ENCODE measurements at regions not wholly inside any gene's neighbourhood (a gene's known extent, or its start where the extent isn't known, plus 50 kb on each side); places are given as distances from the start of the nearest gene placed in this dataset.

DNA sequence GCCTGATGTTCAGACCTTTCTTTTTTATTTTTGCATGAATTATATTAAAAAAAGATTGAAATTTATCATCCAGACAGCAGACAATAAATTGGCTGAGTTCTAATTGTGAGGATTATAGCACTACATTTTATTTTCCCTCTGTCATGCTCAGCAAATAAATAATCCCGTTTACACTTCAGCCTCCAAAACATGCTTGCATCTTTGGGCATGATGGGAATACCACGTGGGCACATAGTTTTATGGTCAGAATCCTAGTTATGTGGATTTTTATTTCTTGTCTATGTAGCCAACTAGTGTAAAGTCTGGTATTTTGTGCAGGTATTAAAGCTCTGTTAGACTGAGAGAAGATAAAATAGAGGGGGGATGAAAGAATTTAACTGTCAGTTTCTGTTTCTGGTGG is 276.9 kb upstream of the E2F7 start:
- TF ChIP-seq CTCF (IDR thresholded peaks at IDR 0.05; ENCODE audit: low read depth, low read length) = no peak
- DNase-seq (ENCODE audit: low read depth in 2 of 2) = no peak
- no peak overlapping the region for H3K4me3 ChIP-seq (replicated peaks in 1 of 2; ENCODE audit: low read depth in 2 of 2, low read length in 2 of 2)

GRCh38 chr12:77339610-77340009 is 274.2 kb upstream of the E2F7 start:
- DNase-seq (ENCODE audit: low read depth in 2 of 2) = peak in 1 of 2 donors; percentile 54
- TF ChIP-seq CTCF (IDR thresholded peaks at IDR 0.05; ENCODE audit: low read depth, low read length) = no peak
- no peak overlapping the region for H3K4me3 ChIP-seq (replicated peaks in 1 of 2; ENCODE audit: low read depth in 2 of 2, low read length in 2 of 2)

DNA sequence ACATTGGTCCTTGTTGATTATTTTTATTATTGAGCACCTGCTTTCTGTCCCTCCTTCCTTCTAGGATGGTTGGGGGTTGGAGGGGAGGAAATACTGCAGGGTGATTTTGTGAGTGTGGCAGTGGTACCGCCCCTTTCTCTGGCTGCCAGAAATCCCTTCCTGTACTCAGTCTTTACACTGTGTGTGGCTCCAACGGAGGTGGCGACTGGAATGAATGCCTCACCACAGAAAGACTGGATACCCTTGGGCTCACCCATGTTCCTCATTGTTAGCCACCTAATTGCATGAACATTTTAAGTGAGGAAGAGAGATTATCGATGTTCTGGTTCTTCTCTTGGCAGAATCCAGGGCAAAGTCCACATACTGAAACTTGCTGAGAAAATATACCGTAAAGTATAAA is 272.0 kb upstream of the E2F7 start:
- DNase-seq (ENCODE audit: low read depth in 2 of 2) = no peak
- H3K4me3 ChIP-seq (replicated peaks in 1 of 2; ENCODE audit: low read depth in 2 of 2, low read length in 2 of 2) = no peak overlapping the region
- TF ChIP-seq CTCF (IDR thresholded peaks at IDR 0.05; ENCODE audit: low read depth, low read length) = no peak

DNA sequence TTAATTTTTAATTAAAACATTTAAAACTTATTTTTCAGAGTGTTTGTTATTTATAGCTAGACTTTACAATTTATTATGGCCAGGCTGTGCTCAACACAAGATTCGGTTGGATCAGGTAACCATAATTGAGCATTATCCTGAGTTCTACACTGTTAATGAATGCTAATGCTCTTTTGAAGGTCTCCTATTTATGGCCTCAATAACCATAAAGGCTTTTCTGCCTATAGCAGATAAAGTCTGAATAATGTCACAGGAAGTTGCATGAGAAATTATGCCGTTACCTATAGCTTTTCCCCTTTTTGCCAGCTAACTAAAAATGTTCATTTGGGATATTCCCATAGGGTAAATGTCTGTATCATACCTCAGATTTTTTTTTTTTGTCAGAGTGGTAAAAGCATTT is 269.4 kb upstream of the E2F7 start:
- no peak for TF ChIP-seq CTCF (IDR thresholded peaks at IDR 0.05; ENCODE audit: low read depth, low read length)
- no peak overlapping the region for H3K4me3 ChIP-seq (replicated peaks in 1 of 2; ENCODE audit: low read depth in 2 of 2, low read length in 2 of 2)
- DNase-seq (ENCODE audit: low read depth in 2 of 2) = no peak

DNA sequence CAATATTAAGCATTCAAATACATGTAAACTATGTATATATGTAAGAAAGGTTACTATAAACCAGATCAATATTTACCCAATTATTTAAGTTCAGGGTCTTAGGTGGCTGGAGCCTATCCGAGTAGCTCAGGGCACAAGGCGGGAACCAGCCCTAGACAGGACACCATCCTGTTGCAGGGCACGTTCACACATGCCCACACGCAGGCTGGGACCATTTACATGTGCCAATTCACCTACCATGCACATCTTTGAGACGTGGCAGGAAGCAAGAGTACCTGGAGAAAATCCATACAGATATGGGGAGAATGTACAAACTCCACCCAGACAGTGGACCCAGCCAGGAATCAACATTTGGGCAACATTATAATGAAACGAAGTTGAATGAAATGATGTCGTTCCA is 263.0 kb upstream of the E2F7 start:
- TF ChIP-seq CTCF (IDR thresholded peaks at IDR 0.05; ENCODE audit: low read depth, low read length) = no peak
- no peak overlapping the region for H3K4me3 ChIP-seq (replicated peaks in 1 of 2; ENCODE audit: low read depth in 2 of 2, low read length in 2 of 2)
- no peak for DNase-seq (ENCODE audit: low read depth in 2 of 2)

GRCh38 chr12:77325511-77326236 is 260.3 kb upstream of the E2F7 start:
- DNase-seq (ENCODE audit: low read depth in 2 of 2) = no peak
- TF ChIP-seq CTCF (IDR thresholded peaks at IDR 0.05; ENCODE audit: low read depth, low read length) = no peak
- H3K4me3 ChIP-seq (replicated peaks in 1 of 2; ENCODE audit: low read depth in 2 of 2, low read length in 2 of 2) = peak overlapping the region; percentile 63 to 69
